ENCODE measurements at regions not wholly inside any gene's neighbourhood (a gene's known extent, or its start where the extent isn't known, plus 50 kb on each side); places are given as distances from the start of the nearest gene placed in this dataset.
A peak's percentile ranks its signal among the peaks of the same experiment; 100 is the strongest.
"Not testable (repeated sequence)": the region's sequence is repeated elsewhere in the genome, so short reads cannot be mapped to it uniquely, and the experiment has no call there.

GRCh38 chr6:119727504-119728219 is 378.1 kb upstream of the MAN1A1 start:
- in situ Hi-C loops (cut with MboI), result no loop called here
- no peaks in the 10 kb centered on the region for H3K4me1 ChIP-seq (ENCODE audit: insufficient read depth)

GRCh38 chr6:119726912-119727311 is 377.4 kb upstream of the MAN1A1 start:
- H3K9ac ChIP-seq; DNase-seq; H3K27ac ChIP-seq; H2AFZ ChIP-seq; H3K4me1 ChIP-seq (ENCODE audit: insufficient read depth); H3K9me2 ChIP-seq (ENCODE audit: insufficient read depth); H3F3A ChIP-seq (ENCODE audit: insufficient read depth); H4K20me1 ChIP-seq (ENCODE audit: insufficient read depth); H3K4me2 ChIP-seq (ENCODE audit: unreplicated experiment); in situ Hi-C loops (cut with MboI); H3K4me3 ChIP-seq; H3K27me3 ChIP-seq (replicated peaks; ENCODE audit: insufficient read depth); H3K9me3 ChIP-seq (ENCODE audit: low read depth); H3K79me2 ChIP-seq (ENCODE audit: insufficient read depth); H3K36me3 ChIP-seq (ENCODE audit: low read depth): not testable (repeated sequence)

More at GRCh38 chr6:119727504-119728219, 378.1 kb upstream of the MAN1A1 start:
- H3K4me3 ChIP-seq, result no peak overlapping the region
- H3K27me3 ChIP-seq (replicated peaks; ENCODE audit: insufficient read depth), result no peaks in the 10 kb centered on the region
- no peaks in the 10 kb centered on the region for H3K79me2 ChIP-seq (ENCODE audit: insufficient read depth)
- no peak for DNase-seq
- no peak overlapping the region for H3K9ac ChIP-seq
- no peak overlapping the region for H3K27ac ChIP-seq
- no peak for TF ChIP-seq EZH2phosphoT487 (IDR thresholded peaks at IDR 0.05; ENCODE audit: insufficient read depth, low read depth)
- no peak for TF ChIP-seq EZH2 (IDR thresholded peaks at IDR 0.05; ENCODE audit: insufficient read depth, poor library complexity, severe bottlenecking)
- no peaks in the 10 kb centered on the region for H3K9me2 ChIP-seq (ENCODE audit: insufficient read depth)
- no peak overlapping the region for H3K4me2 ChIP-seq (ENCODE audit: unreplicated experiment)
- H2AFZ ChIP-seq, result no peak overlapping the region
- no peaks in the 10 kb centered on the region for H3F3A ChIP-seq (ENCODE audit: insufficient read depth)
- H3K9me3 ChIP-seq (ENCODE audit: low read depth), result no peaks in the 10 kb centered on the region
- no peaks in the 10 kb centered on the region for H4K20me1 ChIP-seq (ENCODE audit: insufficient read depth)
- 66 to 78% methylated on average over 3 of the region's 3 CpGs for WGBS, 2 experiments (ENCODE audit: low coverage in 1 of 2, low lambda C conversion rate in 2 of 2, missing lambda C conversion rate in 2 of 2)
- H3K36me3 ChIP-seq (ENCODE audit: low read depth), result no peaks in the 10 kb centered on the region

GRCh38 chr6:119726086-119726485 is 376.5 kb upstream of the MAN1A1 start:
- Histone ChIP-seq H3K4me1 (ENCODE audit: insufficient read depth) (no peaks in the 10 kb centered on the region), H3K36me3 (ENCODE audit: low read depth) (no peaks in the 10 kb centered on the region), H3K4me3 (no peak overlapping the region), H2AFZ (no peak overlapping the region), H3K4me2 (ENCODE audit: unreplicated experiment) (no peak overlapping the region), H3F3A (ENCODE audit: insufficient read depth) (no peaks in the 10 kb centered on the region), H3K79me2 (ENCODE audit: insufficient read depth) (no peaks in the 10 kb centered on the region), H3K27me3 (replicated peaks; ENCODE audit: insufficient read depth) (no peaks in the 10 kb centered on the region), H3K27ac (no peak overlapping the region), H3K9ac (no peak overlapping the region), H3K9me2 (ENCODE audit: insufficient read depth) (no peaks in the 10 kb centered on the region), H4K20me1 (ENCODE audit: insufficient read depth) (no peaks in the 10 kb centered on the region), H3K9me3 (ENCODE audit: low read depth) (no peaks in the 10 kb centered on the region)
- WGBS, 2 experiments (ENCODE audit: low coverage in 1 of 2, low lambda C conversion rate in 2 of 2, missing lambda C conversion rate in 2 of 2), result 82 to 89% methylated on average over 4 of the region's 4 CpGs
- no peak for DNase-seq
- in situ Hi-C loops (cut with MboI), result no loop called here
- TF ChIP-seq EZH2 (IDR thresholded peaks at IDR 0.05; ENCODE audit: insufficient read depth, poor library complexity, severe bottlenecking) (no peak), EZH2phosphoT487 (IDR thresholded peaks at IDR 0.05; ENCODE audit: insufficient read depth, low read depth) (no peak)

DNA sequence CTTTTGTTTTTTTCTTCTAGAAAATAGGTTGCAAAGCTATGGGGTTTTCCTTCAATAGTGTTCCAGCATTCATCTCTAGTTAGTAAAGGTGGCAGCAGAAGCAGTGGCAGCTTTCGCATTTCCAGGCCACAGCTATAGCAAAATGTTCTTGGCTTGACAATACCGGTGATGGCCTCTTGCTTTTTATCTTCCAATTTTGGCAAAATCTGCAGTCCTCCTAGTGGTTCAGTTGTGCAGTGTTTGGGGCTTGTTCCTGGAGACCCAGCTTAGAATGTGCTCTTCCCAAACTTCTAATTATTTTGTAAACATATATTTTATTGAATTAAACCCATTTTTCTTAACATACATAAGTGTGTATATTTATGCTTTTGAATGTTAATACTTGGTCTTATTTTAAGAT is 370.6 kb upstream of the MAN1A1 start:
- Histone ChIP-seq H3K79me2 (ENCODE audit: insufficient read depth) (no peaks in the 10 kb centered on the region), H3K4me3 (no peak overlapping the region), H3K27ac (no peak overlapping the region), H3K9me2 (ENCODE audit: insufficient read depth) (0 out of 2 replicates have a peak, but pooled peaks cover 5% of the 10 kb centered on the region), H3K4me2 (ENCODE audit: unreplicated experiment) (no peak overlapping the region), H3K9ac (no peak overlapping the region), H3K4me1 (ENCODE audit: insufficient read depth) (no peaks in the 10 kb centered on the region), H3K9me3 (ENCODE audit: low read depth) (no peaks in the 10 kb centered on the region), H3F3A (ENCODE audit: insufficient read depth) (no peaks in the 10 kb centered on the region), H4K20me1 (ENCODE audit: insufficient read depth) (no peaks in the 10 kb centered on the region), H3K27me3 (replicated peaks; ENCODE audit: insufficient read depth) (no peaks in the 10 kb centered on the region), H2AFZ (no peak overlapping the region), H3K36me3 (ENCODE audit: low read depth) (no peaks in the 10 kb centered on the region)
- WGBS, 2 experiments (ENCODE audit: low coverage in 1 of 2, low lambda C conversion rate in 2 of 2, missing lambda C conversion rate in 2 of 2), result 53 to 54% methylated on average over 2 of the region's 2 CpGs
- in situ Hi-C loops (cut with MboI), result no loop called here
- peak; percentile 32 for DNase-seq
- no peak for TF ChIP-seq EZH2 (IDR thresholded peaks at IDR 0.05; ENCODE audit: insufficient read depth, poor library complexity, severe bottlenecking)
- TF ChIP-seq EZH2phosphoT487 (IDR thresholded peaks at IDR 0.05; ENCODE audit: insufficient read depth, low read depth), result no peak

- Histone ChIP-seq H3K4me2 (ENCODE audit: unreplicated experiment) (no peak overlapping the region), H3K9me2 (ENCODE audit: insufficient read depth) (0 out of 2 replicates have a peak, but pooled peaks cover 5% of the 10 kb centered on the region), H2AFZ (no peak overlapping the region), H3K36me3 (ENCODE audit: low read depth) (no peaks in the 10 kb centered on the region), H3K4me3 (no peak overlapping the region), H4K20me1 (ENCODE audit: insufficient read depth) (no peaks in the 10 kb centered on the region), H3K27me3 (replicated peaks; ENCODE audit: insufficient read depth) (no peaks in the 10 kb centered on the region), H3K79me2 (ENCODE audit: insufficient read depth) (no peaks in the 10 kb centered on the region), H3K4me1 (ENCODE audit: insufficient read depth) (no peaks in the 10 kb centered on the region), H3K9ac (no peak overlapping the region), H3K9me3 (ENCODE audit: low read depth) (no peaks in the 10 kb centered on the region), H3F3A (ENCODE audit: insufficient read depth) (no peaks in the 10 kb centered on the region), H3K27ac (no peak overlapping the region)
- in situ Hi-C loops (cut with MboI), result no loop called here
- 82 to 85% methylated on average over 2 of the region's 2 CpGs for WGBS, 2 experiments (ENCODE audit: low coverage in 1 of 2, low lambda C conversion rate in 2 of 2, missing lambda C conversion rate in 2 of 2)
- TF ChIP-seq EZH2 (IDR thresholded peaks at IDR 0.05; ENCODE audit: insufficient read depth, poor library complexity, severe bottlenecking) (no peak), EZH2phosphoT487 (IDR thresholded peaks at IDR 0.05; ENCODE audit: insufficient read depth, low read depth) (no peak)
- no peak for DNase-seq
These were observed 368.4 kb upstream of the MAN1A1 start for GRCh38 chr6:119717942-119718341.
